C4-2B (cell line): ENCODE measurements at regions not wholly inside any gene's neighbourhood (a gene's known extent, or its start where the extent isn't known, plus 50 kb on each side); places are given as distances from the start of the nearest gene placed in this dataset.

Source experiments
- H3K27ac ChIP-seq: fragments of 450-650 bp; 2 replicates; pipeline ENCODE4 v1.5.1; 2017
- ZFX ChIP-seq: fragments of 450-650 bp; IDR thresholded peaks from 2 replicates; pipeline ENCODE4 v1.6.1; 2017
- TF ChIP-seq, protein P1 (sequence below): fragments of 450-650 bp; conservative IDR thresholded peaks from 2 replicates; pipeline ENCODE4 v1.5.1; 2017; ENCODE audit warnings: mild to moderate bottlenecking

DNA sequence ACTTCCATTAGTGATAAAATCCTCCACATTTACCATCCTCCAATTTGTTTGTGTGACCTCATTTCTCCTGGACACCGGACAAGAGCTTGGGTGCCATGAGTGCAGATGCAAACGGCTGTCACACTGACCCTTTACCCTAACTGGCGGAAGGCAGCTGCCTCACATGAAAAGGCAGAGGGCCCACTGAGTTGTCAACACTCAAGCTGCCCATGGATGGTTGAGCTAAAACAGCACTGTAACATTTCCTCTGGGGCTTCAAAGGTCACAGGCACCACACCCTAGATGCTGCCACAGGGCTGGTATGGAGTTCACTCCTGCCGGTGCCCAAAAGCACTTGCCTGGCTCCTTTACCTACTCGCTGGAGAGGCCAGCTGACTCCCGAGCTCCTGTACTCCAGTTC, 653.4 kb downstream of the KCNT2 start:
- no peak overlapping the region for H3K27ac ChIP-seq
- no peak for TF ChIP-seq ZFX
- TF ChIP-seq, protein P1, sequence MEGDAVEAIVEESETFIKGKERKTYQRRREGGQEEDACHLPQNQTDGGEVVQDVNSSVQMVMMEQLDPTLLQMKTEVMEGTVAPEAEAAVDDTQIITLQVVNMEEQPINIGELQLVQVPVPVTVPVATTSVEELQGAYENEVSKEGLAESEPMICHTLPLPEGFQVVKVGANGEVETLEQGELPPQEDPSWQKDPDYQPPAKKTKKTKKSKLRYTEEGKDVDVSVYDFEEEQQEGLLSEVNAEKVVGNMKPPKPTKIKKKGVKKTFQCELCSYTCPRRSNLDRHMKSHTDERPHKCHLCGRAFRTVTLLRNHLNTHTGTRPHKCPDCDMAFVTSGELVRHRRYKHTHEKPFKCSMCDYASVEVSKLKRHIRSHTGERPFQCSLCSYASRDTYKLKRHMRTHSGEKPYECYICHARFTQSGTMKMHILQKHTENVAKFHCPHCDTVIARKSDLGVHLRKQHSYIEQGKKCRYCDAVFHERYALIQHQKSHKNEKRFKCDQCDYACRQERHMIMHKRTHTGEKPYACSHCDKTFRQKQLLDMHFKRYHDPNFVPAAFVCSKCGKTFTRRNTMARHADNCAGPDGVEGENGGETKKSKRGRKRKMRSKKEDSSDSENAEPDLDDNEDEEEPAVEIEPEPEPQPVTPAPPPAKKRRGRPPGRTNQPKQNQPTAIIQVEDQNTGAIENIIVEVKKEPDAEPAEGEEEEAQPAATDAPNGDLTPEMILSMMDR: no peak

GRCh38 chr1:195951313-195951712, 656.9 kb downstream of the KCNT2 start:
- H3K27ac ChIP-seq: no peak overlapping the region
- no peak for TF ChIP-seq ZFX

DNA sequence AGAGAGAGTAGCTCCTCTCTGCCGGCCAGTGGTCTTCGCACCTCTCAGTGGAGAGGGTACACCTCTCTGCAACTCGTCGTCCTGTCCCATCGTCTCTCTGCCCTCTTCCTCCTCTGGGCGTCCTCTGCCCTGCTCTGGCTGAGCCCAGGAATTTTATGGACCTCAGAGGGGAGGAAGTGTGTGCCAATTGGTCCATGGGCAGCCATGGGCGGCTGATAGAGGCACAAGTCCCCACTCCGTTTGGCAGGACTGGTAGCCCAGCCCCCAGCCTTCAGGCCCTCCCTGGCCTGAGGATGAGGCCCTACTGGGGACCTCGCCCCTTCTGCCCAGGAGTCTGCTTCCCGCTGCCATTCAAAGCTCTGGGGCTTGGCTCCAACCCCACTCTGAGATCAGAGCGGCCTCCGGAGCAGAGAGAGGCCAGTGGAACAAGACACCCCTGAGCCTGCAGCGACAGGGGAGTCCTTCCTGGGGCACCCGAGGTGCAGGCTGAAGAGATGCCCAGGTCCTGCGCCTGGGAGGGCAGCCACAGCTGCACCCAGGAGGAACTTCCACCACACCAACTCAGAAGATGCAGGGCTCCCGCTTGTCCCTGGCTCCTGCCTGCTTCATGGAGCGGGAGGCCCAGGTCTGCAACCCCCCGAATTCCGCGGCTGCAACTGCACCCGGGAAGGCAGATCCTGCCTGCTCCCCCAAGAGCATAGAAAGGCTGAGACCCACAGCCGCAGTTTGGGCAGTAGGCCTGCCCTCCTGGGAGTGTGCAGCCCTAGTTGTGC, 659.9 kb downstream of the KCNT2 start:
- no peak overlapping the region for H3K27ac ChIP-seq
- TF ChIP-seq, protein P1: no peak
- no peak for TF ChIP-seq ZFX

GRCh38 chr1:195946500-195946899, 661.7 kb downstream of the KCNT2 start:
- H3K27ac ChIP-seq: no peak overlapping the region
- TF ChIP-seq, protein P1: no peak
- no peak for TF ChIP-seq ZFX

- H3K27ac ChIP-seq: no peak overlapping the region
- no peak for TF ChIP-seq ZFX
- TF ChIP-seq, protein P1: no peak
These were observed 666.4 kb downstream of the KCNT2 start for GRCh38 chr1:195941795-195942194.

DNA sequence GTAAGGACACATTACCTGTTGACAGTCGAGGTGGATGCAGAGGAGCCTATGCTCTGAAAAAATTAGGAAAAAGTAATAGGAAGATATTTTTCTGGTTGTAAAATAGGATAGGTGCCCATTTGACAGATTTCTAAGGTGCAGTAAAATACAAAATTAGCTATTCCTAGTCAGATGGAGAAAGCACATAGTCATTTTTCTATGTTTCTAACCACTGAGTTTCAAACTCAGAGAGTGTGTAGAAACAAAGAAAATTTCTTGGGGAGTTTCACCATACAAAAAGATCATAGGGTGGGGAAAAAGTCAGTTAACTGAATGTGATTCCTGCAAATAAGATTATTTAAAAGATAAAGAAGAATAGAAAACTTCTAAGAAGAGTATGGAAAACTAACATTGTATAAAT, 666.9 kb downstream of the KCNT2 start:
- H3K27ac ChIP-seq: no peak overlapping the region
- TF ChIP-seq ZFX: no peak
- TF ChIP-seq, protein P1: no peak

GRCh38 chr1:195939844-195940243, 668.4 kb downstream of the KCNT2 start:
- TF ChIP-seq, protein P1: peak; percentile 37
- TF ChIP-seq ZFX: no peak
- no peak overlapping the region for H3K27ac ChIP-seq
